GM12872 (cell line): ENCODE measurements at regions not wholly inside any gene's neighbourhood (a gene's known extent, or its start where the extent isn't known, plus 50 kb on each side); places are given as distances from the start of the nearest gene placed in this dataset.

Source experiments
- CTCF ChIP-seq: IDR thresholded peaks from 3 replicates; pipeline ENCODE4 v1.5.1; 2011; ENCODE audit warnings: low read depth, mild to moderate bottlenecking, low read length, moderate library complexity; ENCODE audit not compliant: insufficient read depth

DNA sequence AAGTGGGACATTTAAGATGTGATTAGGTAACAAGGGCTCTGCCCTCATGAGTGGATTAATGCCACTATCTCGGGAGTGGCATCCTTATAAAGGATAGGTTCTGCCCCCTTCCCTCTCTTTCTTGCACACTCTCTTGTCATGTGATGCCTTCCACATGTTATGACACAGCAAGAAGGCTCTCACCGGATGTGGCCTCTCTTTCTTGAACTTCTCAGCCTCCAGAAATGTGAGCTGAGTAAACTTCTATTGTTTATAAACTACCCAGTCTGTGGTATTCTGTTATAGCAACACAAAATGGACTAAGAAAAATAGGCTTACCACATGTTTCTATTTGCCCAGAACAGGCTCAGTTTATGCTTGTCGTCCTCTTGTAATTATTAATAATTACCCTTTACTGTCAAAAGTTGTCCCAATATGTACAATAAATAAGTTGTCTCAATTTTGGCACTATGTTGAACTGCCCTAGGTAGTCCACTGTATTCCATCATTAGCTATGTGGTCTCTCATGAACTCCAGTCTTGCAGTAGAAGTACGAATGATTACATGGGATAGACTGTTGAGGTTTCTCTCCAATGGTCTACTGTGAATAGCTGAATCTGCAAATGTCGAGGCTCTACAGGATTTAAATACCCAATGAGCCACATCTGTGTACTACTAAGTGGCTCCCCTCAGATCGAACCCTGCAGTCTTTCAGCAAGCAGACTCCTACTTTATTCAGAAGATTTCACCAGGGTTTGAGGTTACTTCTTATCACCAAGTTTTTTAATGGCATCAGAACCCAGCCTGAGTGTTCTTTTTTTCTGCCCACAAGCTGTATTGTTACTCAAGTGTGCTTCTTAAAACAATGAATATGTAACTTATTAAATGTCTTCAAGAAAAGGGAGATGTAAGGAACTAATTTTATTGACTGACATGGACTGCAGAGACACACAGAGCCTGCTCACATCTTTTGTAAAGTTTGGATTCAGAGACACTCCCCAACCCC lies 102.0 kb upstream of the LEF1 start:
- TF ChIP-seq CTCF = no peak

DNA sequence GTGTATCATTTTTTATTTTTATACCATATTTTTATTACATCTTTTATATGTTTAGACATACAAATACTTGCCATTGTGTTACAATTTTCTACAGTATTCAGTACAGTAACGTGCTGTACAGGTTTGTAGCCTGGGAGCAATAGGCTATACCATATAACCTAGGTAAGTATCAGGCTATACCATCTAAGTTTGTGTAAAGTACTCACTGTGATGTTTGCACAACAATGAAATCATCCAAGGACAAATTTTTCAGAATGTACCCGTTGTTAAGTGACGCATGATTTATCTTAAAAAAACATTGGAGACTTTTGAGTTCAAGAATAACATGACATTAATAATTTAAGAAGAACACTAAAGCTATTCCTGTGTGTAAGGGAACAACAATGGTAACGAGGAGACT lies 96.0 kb upstream of the LEF1 start:
- no peak for TF ChIP-seq CTCF

DNA sequence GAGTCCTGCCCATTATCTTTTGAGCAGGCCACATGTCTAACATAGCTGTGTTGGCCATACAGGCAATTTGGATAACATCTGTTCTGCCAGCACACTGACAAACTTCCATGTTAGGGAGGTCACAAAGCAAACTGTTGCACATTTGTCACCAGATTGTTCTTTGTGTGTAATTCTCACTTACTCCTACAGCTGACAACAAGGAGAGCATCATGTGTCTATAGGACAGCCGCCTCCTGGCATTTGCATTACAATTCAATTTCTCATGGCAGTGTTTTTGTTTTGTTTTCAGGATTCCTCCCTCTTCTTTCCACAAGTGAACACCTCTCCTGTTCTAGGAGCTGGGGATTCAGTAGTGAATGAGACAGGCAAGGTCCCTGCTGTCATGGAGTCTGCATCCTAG lies 94.3 kb upstream of the LEF1 start:
- no peak for TF ChIP-seq CTCF

- TF ChIP-seq CTCF = no peak
Measured at GRCh38 chr4:108261026-108261425, 92.3 kb upstream of the LEF1 start.

- no peak for TF ChIP-seq CTCF
Measured at GRCh38 chr4:108256538-108256937, 87.8 kb upstream of the LEF1 start.

DNA sequence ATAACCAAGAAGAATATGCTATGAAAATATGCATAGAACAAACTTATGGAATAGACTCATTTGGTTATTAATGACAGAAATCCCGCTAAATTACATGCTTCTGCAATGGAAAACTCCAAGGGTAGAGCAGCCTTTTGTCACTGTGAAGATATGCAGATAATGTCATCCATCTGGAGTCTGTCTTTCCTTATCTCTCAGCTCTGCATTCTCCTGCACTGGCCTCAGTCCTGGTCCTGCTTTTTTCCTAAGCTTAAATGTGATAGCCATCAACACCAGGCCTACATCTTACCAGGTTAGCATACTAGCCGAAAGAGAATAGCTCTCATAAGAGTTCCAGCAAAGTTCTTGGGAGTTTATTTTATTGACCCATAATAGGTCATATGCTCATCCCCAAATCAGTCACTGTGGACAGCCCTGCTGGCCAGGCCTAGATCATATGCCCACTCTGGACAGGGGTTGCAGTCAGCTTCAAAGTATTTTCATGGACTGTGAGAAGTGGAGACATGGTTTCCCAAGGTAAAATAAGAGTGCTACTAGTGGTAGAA lies 86.5 kb upstream of the LEF1 start:
- no peak for TF ChIP-seq CTCF

GRCh38 chr4:108249397-108249796 lies 80.7 kb upstream of the LEF1 start:
- no peak for TF ChIP-seq CTCF
